Type B pancreatic cell (in vitro differentiated cells): ENCODE measurements at regions not wholly inside any gene's neighbourhood (a gene's known extent, or its start where the extent isn't known, plus 50 kb on each side); places are given as distances from the start of the nearest gene placed in this dataset.
"Not testable (repeated sequence)": the region's sequence is repeated elsewhere in the genome, so short reads cannot be mapped to it uniquely, and the experiment has no call there.

Experiments
- DNase-seq: peaks from one replicate; pipeline ENCODE4 v3.0.0; 2021; ENCODE audit warnings: mixed read lengths; ENCODE audit not compliant: unreplicated experiment; ENCODE audit errors: extremely low spot score
- H3K27ac Mint-ChIP-seq: 2 replicates; pipeline ENCODE4 v1.8.0; 2021; ENCODE audit warnings: mild to moderate bottlenecking, mixed read lengths
- H3K27me3 Mint-ChIP-seq: 2 replicates; pipeline ENCODE4 v1.8.0; 2021; ENCODE audit warnings: mixed read lengths
- H3K36me3 Mint-ChIP-seq: 2 replicates; pipeline ENCODE4 v1.8.0; 2021; ENCODE audit warnings: mixed read lengths
- H3K4me1 Mint-ChIP-seq: one replicate; pipeline ENCODE4 v1.8.0; 2021; ENCODE audit warnings: mixed read lengths; ENCODE audit not compliant: unreplicated experiment
- H3K4me3 Mint-ChIP-seq: 2 replicates; pipeline ENCODE4 v1.8.0; 2021; ENCODE audit warnings: mild to moderate bottlenecking, mixed read lengths
- H3K9me3 Mint-ChIP-seq: 2 replicates; pipeline ENCODE4 v1.8.0; 2021; ENCODE audit warnings: mixed read lengths
- TF ChIP-seq, protein P1 (sequence below): fragments of 200-600 bp; sonication (generic); conservative IDR thresholded peaks from 2 replicates; pipeline ENCODE4 v1.5.0; 2021; ENCODE audit warnings: antibody characterized with exemption, mild to moderate bottlenecking

DNA sequence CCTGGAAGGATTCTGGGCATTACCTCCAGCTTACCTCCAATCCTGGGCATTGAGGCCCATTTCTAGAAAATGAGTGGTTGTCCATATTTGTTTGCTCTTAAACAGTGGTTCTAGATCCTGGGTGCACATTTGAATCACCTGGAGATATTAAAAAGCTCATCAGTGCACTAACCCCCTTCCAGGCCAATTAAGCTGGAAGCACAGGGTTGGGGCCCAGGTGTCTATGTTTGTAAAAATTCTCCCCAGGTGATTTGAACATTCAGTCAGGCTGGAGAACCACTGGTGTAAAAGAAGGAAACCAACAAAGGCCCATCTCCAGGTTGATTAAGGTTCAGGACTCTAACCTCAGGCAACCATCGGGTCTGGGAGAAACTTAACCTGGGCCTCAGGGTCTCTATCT lies 102.6 kb upstream of the NANOS1 start:
- no peaks in the 10 kb centered on the region for H3K36me3 Mint-ChIP-seq
- no peaks in the 10 kb centered on the region for H3K4me1 Mint-ChIP-seq
- DNase-seq = peak; percentile 1
- no peak overlapping the region for H3K27ac Mint-ChIP-seq
- TF ChIP-seq, protein P1, sequence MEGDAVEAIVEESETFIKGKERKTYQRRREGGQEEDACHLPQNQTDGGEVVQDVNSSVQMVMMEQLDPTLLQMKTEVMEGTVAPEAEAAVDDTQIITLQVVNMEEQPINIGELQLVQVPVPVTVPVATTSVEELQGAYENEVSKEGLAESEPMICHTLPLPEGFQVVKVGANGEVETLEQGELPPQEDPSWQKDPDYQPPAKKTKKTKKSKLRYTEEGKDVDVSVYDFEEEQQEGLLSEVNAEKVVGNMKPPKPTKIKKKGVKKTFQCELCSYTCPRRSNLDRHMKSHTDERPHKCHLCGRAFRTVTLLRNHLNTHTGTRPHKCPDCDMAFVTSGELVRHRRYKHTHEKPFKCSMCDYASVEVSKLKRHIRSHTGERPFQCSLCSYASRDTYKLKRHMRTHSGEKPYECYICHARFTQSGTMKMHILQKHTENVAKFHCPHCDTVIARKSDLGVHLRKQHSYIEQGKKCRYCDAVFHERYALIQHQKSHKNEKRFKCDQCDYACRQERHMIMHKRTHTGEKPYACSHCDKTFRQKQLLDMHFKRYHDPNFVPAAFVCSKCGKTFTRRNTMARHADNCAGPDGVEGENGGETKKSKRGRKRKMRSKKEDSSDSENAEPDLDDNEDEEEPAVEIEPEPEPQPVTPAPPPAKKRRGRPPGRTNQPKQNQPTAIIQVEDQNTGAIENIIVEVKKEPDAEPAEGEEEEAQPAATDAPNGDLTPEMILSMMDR = no peak
- no peaks in the 10 kb centered on the region for H3K9me3 Mint-ChIP-seq
- no peak overlapping the region for H3K4me3 Mint-ChIP-seq
- H3K27me3 Mint-ChIP-seq = peaks cover 5% of the 10 kb centered on the region

DNA sequence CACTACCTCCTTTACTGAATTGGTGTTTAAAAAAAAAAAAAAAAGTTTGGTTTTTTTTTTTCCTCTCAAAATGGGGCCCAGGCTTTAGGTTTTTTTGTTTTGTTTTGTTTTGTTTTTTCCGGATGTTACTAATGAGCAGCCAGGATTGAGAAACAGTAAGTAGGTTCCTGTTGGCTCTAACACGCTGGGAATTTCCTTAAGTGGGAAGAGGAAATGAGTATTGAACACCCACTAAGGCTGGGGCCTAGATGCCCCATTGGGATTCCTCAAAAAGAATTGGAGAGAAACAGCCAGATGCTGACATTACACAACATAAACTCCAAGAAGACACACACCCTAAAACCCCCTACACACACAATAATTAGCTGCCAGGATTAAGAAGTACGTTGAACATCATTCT lies 102.2 kb upstream of the NANOS1 start:
- DNase-seq = peak; percentile 4
- H3K27ac Mint-ChIP-seq = no peak overlapping the region
- TF ChIP-seq, protein P1 = no peak
- no peak overlapping the region for H3K4me3 Mint-ChIP-seq
- H3K9me3 Mint-ChIP-seq = no peaks in the 10 kb centered on the region
- no peaks in the 10 kb centered on the region for H3K4me1 Mint-ChIP-seq
- H3K36me3 Mint-ChIP-seq = no peaks in the 10 kb centered on the region
- peaks cover 3% of the 10 kb centered on the region for H3K27me3 Mint-ChIP-seq

DNA sequence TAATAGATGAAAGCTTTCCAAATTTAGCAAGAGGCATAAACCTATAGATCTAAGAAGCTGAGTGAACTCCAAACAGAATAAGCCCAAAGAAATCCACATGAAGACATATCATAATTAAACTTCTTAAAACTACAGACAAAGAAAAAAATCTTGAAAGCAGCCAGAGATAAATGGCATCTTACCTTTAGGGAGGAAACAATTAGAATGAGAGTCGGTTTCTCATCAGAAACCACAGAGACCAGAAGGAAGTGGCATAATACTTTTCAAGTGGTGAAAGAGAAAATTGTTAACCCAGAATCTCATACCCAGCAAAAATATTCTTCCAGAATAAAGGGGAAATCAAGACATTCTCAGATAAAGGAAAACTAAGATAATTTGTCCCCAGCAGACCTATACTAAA lies 98.9 kb upstream of the NANOS1 start:
- Mint-ChIP-seq H3K36me3 (no peaks in the 10 kb centered on the region), H3K27me3 (peaks cover 14% of the 10 kb centered on the region), H3K9me3 (no peaks in the 10 kb centered on the region), H3K27ac (no peak overlapping the region), H3K4me1 (no peaks in the 10 kb centered on the region), H3K4me3 (no peak overlapping the region)
- TF ChIP-seq, protein P1 = no peak
- no peak for DNase-seq

DNA sequence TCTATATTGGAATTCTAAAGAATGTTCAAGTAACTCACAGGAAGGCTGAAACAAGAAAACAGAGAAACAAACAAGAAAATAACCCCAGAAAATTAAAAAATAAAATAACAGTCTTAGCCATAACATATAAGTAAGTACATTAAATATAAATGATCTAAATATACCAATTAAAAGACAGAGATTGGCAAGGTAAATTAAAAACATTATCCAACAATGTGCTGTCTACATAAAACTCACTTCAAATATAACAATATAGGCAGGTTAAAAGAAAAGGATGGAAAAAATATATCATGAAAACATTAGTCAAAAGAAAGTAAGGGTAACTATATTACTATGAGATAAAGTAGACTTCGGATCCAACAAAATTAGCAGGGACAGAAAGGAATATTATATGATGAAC lies 98.1 kb upstream of the NANOS1 start:
- no peaks in the 10 kb centered on the region for H3K4me1 Mint-ChIP-seq
- H3K36me3 Mint-ChIP-seq = no peaks in the 10 kb centered on the region
- TF ChIP-seq, protein P1 = no peak
- H3K9me3 Mint-ChIP-seq = no peaks in the 10 kb centered on the region
- no peak for DNase-seq
- H3K4me3 Mint-ChIP-seq = no peak overlapping the region
- peaks cover 18% of the 10 kb centered on the region for H3K27me3 Mint-ChIP-seq
- H3K27ac Mint-ChIP-seq = no peak overlapping the region

DNA sequence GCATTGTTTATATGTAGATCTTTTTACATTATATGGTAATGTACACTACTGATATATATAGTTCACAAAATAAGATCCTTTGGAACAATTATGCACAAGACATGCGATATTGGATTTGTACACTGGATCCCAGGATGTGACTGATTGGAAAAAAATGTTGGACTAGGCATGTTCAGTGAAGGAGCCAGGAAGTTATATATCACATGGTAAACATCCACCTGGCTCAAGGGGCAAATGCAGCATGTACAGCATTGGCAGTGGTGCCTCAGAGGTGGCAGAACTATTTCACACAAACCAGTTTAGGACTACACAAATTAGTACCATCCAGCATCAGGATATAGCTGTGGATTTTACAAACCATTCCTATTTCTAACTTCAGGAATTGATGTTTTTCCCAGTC lies 97.4 kb upstream of the NANOS1 start:
- not testable (repeated sequence) for H3K36me3 Mint-ChIP-seq, H3K9me3 Mint-ChIP-seq, H3K27ac Mint-ChIP-seq, H3K4me3 Mint-ChIP-seq, H3K4me1 Mint-ChIP-seq
- H3K27me3 Mint-ChIP-seq = peaks cover 18% of the 10 kb centered on the region
- DNase-seq = peak; percentile 7

DNA sequence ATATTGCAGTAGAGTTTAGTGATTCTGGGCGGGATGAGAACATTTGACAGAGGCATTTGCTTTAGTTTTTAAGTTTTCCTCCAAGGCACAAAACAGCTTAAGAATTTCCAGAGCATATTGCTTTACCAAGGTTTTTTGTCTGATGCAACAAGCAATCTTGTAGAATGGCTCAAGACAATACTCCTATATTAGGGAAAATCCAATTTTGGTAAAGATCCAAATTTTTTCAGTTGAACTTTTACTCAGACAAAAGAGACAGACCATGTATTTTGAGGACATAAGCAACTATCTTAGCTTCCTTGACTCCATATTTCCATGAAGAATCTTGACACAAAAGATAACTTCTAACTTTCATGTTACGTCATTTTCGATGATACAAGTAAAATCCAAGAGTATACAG lies 92.3 kb upstream of the NANOS1 start:
- peaks cover 23% of the 10 kb centered on the region for H3K27me3 Mint-ChIP-seq
- no peaks in the 10 kb centered on the region for H3K9me3 Mint-ChIP-seq
- H3K4me1 Mint-ChIP-seq = no peaks in the 10 kb centered on the region
- H3K36me3 Mint-ChIP-seq = no peaks in the 10 kb centered on the region
- DNase-seq = no peak
- H3K4me3 Mint-ChIP-seq = no peak overlapping the region
- TF ChIP-seq, protein P1 = no peak
- no peak overlapping the region for H3K27ac Mint-ChIP-seq
